ENCODE measurements at regions not wholly inside any gene's neighbourhood (a gene's known extent, or its start where the extent isn't known, plus 50 kb on each side); places are given as distances from the start of the nearest gene placed in this dataset.
"Not testable (repeated sequence)": the region's sequence is repeated elsewhere in the genome, so short reads cannot be mapped to it uniquely, and the experiment has no call there.

- DNase-seq, result no peak
Observed at GRCh38 chr14:40679256-40679655, 927.4 kb upstream of the LRFN5 start.

- DNase-seq, result not testable (repeated sequence)
Observed at GRCh38 chr14:40677206-40677605, 929.5 kb upstream of the LRFN5 start.

- no peak for DNase-seq
Observed at GRCh38 chr14:40674502-40674901, 932.2 kb upstream of the LRFN5 start.

- no peak for DNase-seq
Observed at GRCh38 chr14:40656311-40656710, 950.4 kb upstream of the LRFN5 start.

- DNase-seq, result no peak
Observed at GRCh38 chr14:40652089-40652691, 954.5 kb upstream of the LRFN5 start.

GRCh38 chr14:40630471-40630870, 976.2 kb upstream of the LRFN5 start:
- DNase-seq, result no peak

GRCh38 chr14:40629551-40630137, 977.0 kb upstream of the LRFN5 start:
- DNase-seq, result not testable (repeated sequence)

GRCh38 chr14:40629144-40629543, 977.5 kb upstream of the LRFN5 start:
- no peak for DNase-seq

- DNase-seq, result no peak
Observed at GRCh38 chr14:40623643-40624042, 983.0 kb upstream of the LRFN5 start.

GRCh38 chr14:40618225-40618898, 988.3 kb upstream of the LRFN5 start:
- DNase-seq, result no peak

GRCh38 chr14:40616579-40616978, 990.1 kb upstream of the LRFN5 start:
- DNase-seq, result no peak

- DNase-seq, result no peak
Observed at GRCh38 chr14:40601063-40601462, 1005.6 kb upstream of the LRFN5 start.

- DNase-seq, result no peak
Observed at GRCh38 chr14:40599725-40600124, 1007.0 kb upstream of the LRFN5 start.

- no peak for DNase-seq
Observed at GRCh38 chr14:40581264-40581663, 1025.4 kb upstream of the LRFN5 start.

- no peak for DNase-seq
Observed at GRCh38 chr14:40576880-40577478, 1029.7 kb upstream of the LRFN5 start.

- no peak for DNase-seq
Observed at GRCh38 chr14:40574780-40575179, 1031.9 kb upstream of the LRFN5 start.

- DNase-seq, result no peak
Observed at GRCh38 chr14:40525314-40525713, 1081.4 kb upstream of the LRFN5 start.

- DNase-seq, result no peak
Observed at GRCh38 chr14:40523123-40523522, 1083.6 kb upstream of the LRFN5 start.

- DNase-seq, result no peak
Observed at GRCh38 chr14:40494483-40494882, 1062.2 kb upstream of the FBXO33 start.

GRCh38 chr14:40487824-40488223, 1055.6 kb upstream of the FBXO33 start:
- DNase-seq, result no peak

- DNase-seq, result no peak
Observed at GRCh38 chr14:40485688-40486087, 1053.5 kb upstream of the FBXO33 start.

- no peak for DNase-seq
Observed at GRCh38 chr14:40476005-40476404, 1043.8 kb upstream of the FBXO33 start.

GRCh38 chr14:40467969-40468368, 1035.7 kb upstream of the FBXO33 start:
- DNase-seq, result no peak

GRCh38 chr14:40464531-40464930, 1032.3 kb upstream of the FBXO33 start:
- DNase-seq, result no peak

Data from NCI-H2227 treated with DMSO at 0.1 percent for 48 hours (cell line).